HFFc6 (cell line): ENCODE measurements at regions not wholly inside any gene's neighbourhood (a gene's known extent, or its start where the extent isn't known, plus 50 kb on each side); places are given as distances from the start of the nearest gene placed in this dataset.
"Not testable (repeated sequence)": the region's sequence is repeated elsewhere in the genome, so short reads cannot be mapped to it uniquely, and the experiment has no call there.

ENCODE experiments used
- DNase-seq: peaks from one replicate; pipeline ENCODE4 v3.0.0-alpha.2; 2018
- H3K27ac Mint-ChIP-seq: 2 replicates; pipeline ENCODE4 v1.8.0; 2020; ENCODE audit warnings: mild to moderate bottlenecking, mixed read lengths
- H3K27me3 Mint-ChIP-seq: 2 replicates; pipeline ENCODE4 v1.8.0; 2021; ENCODE audit warnings: mild to moderate bottlenecking, moderate library complexity, mixed read lengths; ENCODE audit not compliant: insufficient read depth
- H3K36me3 Mint-ChIP-seq: 2 replicates; pipeline ENCODE4 v1.8.0; 2021; ENCODE audit warnings: low read depth, mixed read lengths
- H3K4me1 Mint-ChIP-seq: 2 replicates; pipeline ENCODE4 v1.8.0; 2020; ENCODE audit warnings: low read depth, mixed read lengths
- H3K4me3 Mint-ChIP-seq: 2 replicates; pipeline ENCODE4 v1.8.0; 2020; ENCODE audit warnings: mild to moderate bottlenecking, moderate library complexity, mixed read lengths
- H3K9me3 Mint-ChIP-seq: 2 replicates; pipeline ENCODE4 v1.8.0; 2020; ENCODE audit warnings: mild to moderate bottlenecking, mixed read lengths
- TF ChIP-seq, protein P1 (sequence below): fragments of 200-600 bp; sonication (generic); IDR thresholded peaks from 2 replicates; pipeline ENCODE4 v1.5.0; 2021; ENCODE audit warnings: antibody characterized with exemption, mild to moderate bottlenecking

GRCh38 chr1:115156826-115157468, 67.6 kb upstream of the TSPAN2 start:
- TF ChIP-seq, protein P1, sequence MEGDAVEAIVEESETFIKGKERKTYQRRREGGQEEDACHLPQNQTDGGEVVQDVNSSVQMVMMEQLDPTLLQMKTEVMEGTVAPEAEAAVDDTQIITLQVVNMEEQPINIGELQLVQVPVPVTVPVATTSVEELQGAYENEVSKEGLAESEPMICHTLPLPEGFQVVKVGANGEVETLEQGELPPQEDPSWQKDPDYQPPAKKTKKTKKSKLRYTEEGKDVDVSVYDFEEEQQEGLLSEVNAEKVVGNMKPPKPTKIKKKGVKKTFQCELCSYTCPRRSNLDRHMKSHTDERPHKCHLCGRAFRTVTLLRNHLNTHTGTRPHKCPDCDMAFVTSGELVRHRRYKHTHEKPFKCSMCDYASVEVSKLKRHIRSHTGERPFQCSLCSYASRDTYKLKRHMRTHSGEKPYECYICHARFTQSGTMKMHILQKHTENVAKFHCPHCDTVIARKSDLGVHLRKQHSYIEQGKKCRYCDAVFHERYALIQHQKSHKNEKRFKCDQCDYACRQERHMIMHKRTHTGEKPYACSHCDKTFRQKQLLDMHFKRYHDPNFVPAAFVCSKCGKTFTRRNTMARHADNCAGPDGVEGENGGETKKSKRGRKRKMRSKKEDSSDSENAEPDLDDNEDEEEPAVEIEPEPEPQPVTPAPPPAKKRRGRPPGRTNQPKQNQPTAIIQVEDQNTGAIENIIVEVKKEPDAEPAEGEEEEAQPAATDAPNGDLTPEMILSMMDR = no peak
- Mint-ChIP-seq H3K27ac (no peak overlapping the region), H3K36me3 (0 out of 2 replicates have a peak, but pooled peaks cover 10% of the 10 kb centered on the region), H3K4me3 (no peak overlapping the region), H3K9me3 (peaks cover 6% of the 10 kb centered on the region; the same call in 1 of the 2 replicates), H3K27me3 (no peaks in the 10 kb centered on the region; the same call in 1 of the 2 replicates), H3K4me1 (peaks cover 42% of the 10 kb centered on the region)
- no peak for DNase-seq

DNA sequence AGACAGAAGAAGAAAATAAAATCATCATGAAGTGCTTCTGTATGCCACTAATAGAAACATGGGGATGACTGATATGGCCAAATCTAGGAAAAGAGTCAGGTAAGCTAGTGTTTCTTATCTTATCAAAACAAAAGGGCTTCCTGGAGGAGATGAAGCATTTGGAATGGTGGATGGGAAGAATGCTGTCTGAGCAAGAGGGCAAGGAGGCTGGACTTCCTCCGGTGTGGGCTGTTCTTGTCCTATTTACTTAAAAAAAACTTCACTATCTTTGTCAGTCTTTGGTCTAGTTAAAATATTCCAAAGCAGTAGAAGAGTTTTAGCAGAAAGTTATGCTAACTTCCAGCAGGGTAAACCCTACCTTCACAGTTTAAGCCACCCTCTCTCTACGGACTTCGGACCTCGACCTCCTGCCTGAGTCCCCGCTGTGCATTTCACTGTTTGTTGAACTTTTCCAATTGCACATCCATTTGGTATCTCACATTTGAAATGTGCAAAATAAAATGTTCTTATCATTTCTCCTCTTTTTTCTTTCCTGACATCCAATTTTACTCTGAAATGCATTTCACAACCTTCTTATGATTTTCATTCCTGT, 64.8 kb upstream of the TSPAN2 start:
- Mint-ChIP-seq H3K4me1 (peaks cover 27% of the 10 kb centered on the region), H3K36me3 (no peaks in the 10 kb centered on the region), H3K27ac (no peak overlapping the region), H3K9me3 (peaks cover under 1% of the 10 kb centered on the region; the same call in 1 of the 2 replicates), H3K4me3 (no peak overlapping the region), H3K27me3 (no peaks in the 10 kb centered on the region; the same call in 1 of the 2 replicates)
- TF ChIP-seq, protein P1 = no peak
- no peak for DNase-seq

DNA sequence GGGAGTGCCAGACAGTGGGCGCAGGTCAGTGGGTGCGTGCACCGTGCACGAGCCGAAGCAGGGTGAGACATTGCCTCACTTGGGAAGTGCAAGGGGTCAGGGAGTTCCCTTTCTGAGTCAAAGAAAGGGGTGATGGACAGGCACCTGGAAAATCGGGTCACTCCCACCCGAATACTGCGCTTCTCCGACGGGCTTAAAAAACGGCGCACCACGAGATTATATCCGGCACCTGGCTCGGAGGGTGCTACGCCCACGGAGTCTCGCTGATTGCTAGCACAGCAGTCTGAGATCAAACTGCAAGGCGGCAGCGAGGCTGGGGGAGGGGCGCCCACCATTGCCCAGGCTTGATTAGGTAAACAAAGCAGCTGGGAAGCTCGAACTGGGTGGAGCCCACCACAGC, 58.6 kb upstream of the TSPAN2 start:
- not testable (repeated sequence) for H3K4me1 Mint-ChIP-seq, H3K4me3 Mint-ChIP-seq, H3K27me3 Mint-ChIP-seq, H3K36me3 Mint-ChIP-seq, DNase-seq, H3K27ac Mint-ChIP-seq, H3K9me3 Mint-ChIP-seq

DNA sequence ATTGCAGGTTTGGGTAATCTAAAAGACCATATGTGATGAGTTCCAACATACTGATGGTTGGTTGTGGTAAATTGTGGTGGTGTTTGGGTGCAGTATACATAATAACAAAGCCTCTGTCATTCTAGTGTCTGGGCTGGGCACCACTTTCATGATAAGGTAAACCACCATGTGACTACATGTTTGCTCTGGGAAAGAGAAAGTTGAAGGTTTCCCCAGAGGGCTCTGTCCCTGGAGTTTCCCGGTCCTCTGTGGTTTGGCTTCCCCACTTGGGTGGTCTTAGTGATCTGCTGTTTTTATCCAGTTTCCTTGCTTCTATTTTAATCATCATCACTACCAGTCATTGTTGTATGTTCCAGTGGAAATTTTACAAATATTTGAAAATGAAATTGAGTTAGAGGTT, 55.9 kb upstream of the TSPAN2 start:
- Mint-ChIP-seq H3K4me1 (peaks cover 33% of the 10 kb centered on the region), H3K36me3 (peaks cover 6% of the 10 kb centered on the region; the same call in 1 of the 2 replicates), H3K4me3 (no peak overlapping the region), H3K9me3 (peaks cover 7% of the 10 kb centered on the region), H3K27me3 (no peaks in the 10 kb centered on the region; the same call in 1 of the 2 replicates), H3K27ac (no peak overlapping the region)
- DNase-seq = no peak
- TF ChIP-seq, protein P1 = no peak

GRCh38 chr1:115144176-115144575, 54.9 kb upstream of the TSPAN2 start:
- no peak for DNase-seq
- Mint-ChIP-seq H3K36me3 (peaks cover 6% of the 10 kb centered on the region; the same call in 1 of the 2 replicates), H3K4me1 (peaks cover 44% of the 10 kb centered on the region), H3K9me3 (peaks cover 7% of the 10 kb centered on the region), H3K27ac (no peak overlapping the region), H3K27me3 (no peaks in the 10 kb centered on the region; the same call in 1 of the 2 replicates), H3K4me3 (no peak overlapping the region)
- TF ChIP-seq, protein P1 = no peak

- peaks cover 59% of the 10 kb centered on the region for H3K4me1 Mint-ChIP-seq
- H3K36me3 Mint-ChIP-seq = peaks cover 6% of the 10 kb centered on the region; the same call in 1 of the 2 replicates
- no peak for DNase-seq
- H3K4me3 Mint-ChIP-seq = no peak overlapping the region
- TF ChIP-seq, protein P1 = peak; percentile 60
- no peaks in the 10 kb centered on the region; the same call in 1 of the 2 replicates for H3K27me3 Mint-ChIP-seq
- peaks cover 2% of the 10 kb centered on the region; the same call in 1 of the 2 replicates for H3K9me3 Mint-ChIP-seq
- H3K27ac Mint-ChIP-seq = peak overlapping the region; percentile 75
Measured at GRCh38 chr1:115142616-115143015, 53.3 kb upstream of the TSPAN2 start.
